ENCODE measurements at regions not wholly inside any gene's neighbourhood (a gene's known extent, or its start where the extent isn't known, plus 50 kb on each side); places are given as distances from the start of the nearest gene placed in this dataset.

- no peak for TF ChIP-seq POLR2AphosphoS5 (IDR thresholded peaks at IDR 0.05)
- TF ChIP-seq CTCF (IDR thresholded peaks at IDR 0.05; ENCODE audit: poor library complexity, severe bottlenecking) = no peak
These were observed 67.3 kb upstream of the JAG1 start for GRCh38 chr20:10741060-10741459.

All from neural cell (in vitro differentiated cells).